SK-N-SH treated with all-trans-retinoic acid at 6 μM for 48 hours (cell line): ENCODE measurements at regions not wholly inside any gene's neighbourhood (a gene's known extent, or its start where the extent isn't known, plus 50 kb on each side); places are given as distances from the start of the nearest gene placed in this dataset.

Source experiments
- ARNTL ChIP-seq: fragments of 450-650 bp; formaldehyde crosslinking; IDR thresholded peaks from 2 replicates; pipeline ENCODE4 v1.5.0; 2020; ENCODE audit warnings: low read depth, mild to moderate bottlenecking, moderate library complexity, borderline replicate concordance
- BACH2 ChIP-seq: fragments of 250-450 bp; sonication (Bioruptor Pico); IDR thresholded peaks from 2 replicates; pipeline ENCODE4 v1.9.0; 2021; ENCODE audit warnings: mild to moderate bottlenecking, borderline replicate concordance
- GLIS3 ChIP-seq: fragments of 250-450 bp; sonication (Bioruptor Pico); IDR thresholded peaks from 2 replicates; pipeline ENCODE4 v1.5.0; 2020; ENCODE audit warnings: mild to moderate bottlenecking, moderate library complexity
- OSR1 ChIP-seq: fragments of 250-450 bp; sonication (Bioruptor Pico); IDR thresholded peaks from 2 replicates; pipeline ENCODE4 v1.8.0; 2022; ENCODE audit warnings: moderate library complexity, mild to moderate bottlenecking, inconsistent platforms
- RARB ChIP-seq: fragments of 250-450 bp; sonication (Bioruptor Pico); IDR thresholded peaks from 2 replicates; pipeline ENCODE4 v1.8.0; 2021; ENCODE audit warnings: mild to moderate bottlenecking, moderate library complexity
- SNAI2 ChIP-seq: fragments of 250-450 bp; sonication (Bioruptor Pico); IDR thresholded peaks from 2 replicates; pipeline ENCODE4 v1.5.0; 2020; ENCODE audit warnings: mild to moderate bottlenecking, moderate library complexity
- ZFP30 ChIP-seq: fragments of 450-650 bp; formaldehyde crosslinking; IDR thresholded peaks from 2 replicates; pipeline ENCODE4 v1.5.0; 2022; ENCODE audit warnings: mild to moderate bottlenecking, moderate library complexity
- ZNF565 ChIP-seq: fragments of 450-650 bp; formaldehyde crosslinking; conservative IDR thresholded peaks from 2 replicates; pipeline ENCODE4 v1.5.0; 2020; ENCODE audit warnings: low read depth, mild to moderate bottlenecking, moderate library complexity
- ZNF8 ChIP-seq: fragments of 450-650 bp; formaldehyde crosslinking; IDR thresholded peaks from 2 replicates; pipeline ENCODE4 v1.5.0; 2020; ENCODE audit warnings: mild to moderate bottlenecking, moderate library complexity
- TF ChIP-seq, protein P1 (sequence below): fragments of 250-450 bp; sonication (Bioruptor Pico); IDR thresholded peaks from 2 replicates; pipeline ENCODE4 v1.8.0; 2021; ENCODE audit warnings: low read depth, mild to moderate bottlenecking, moderate library complexity, borderline replicate concordance
- TF ChIP-seq, protein P2 (sequence below): fragments of 250-450 bp; sonication (Bioruptor Pico); IDR thresholded peaks from 2 replicates; pipeline ENCODE4 v1.5.1; 2020; ENCODE audit warnings: low read depth, mild to moderate bottlenecking, moderate library complexity

DNA sequence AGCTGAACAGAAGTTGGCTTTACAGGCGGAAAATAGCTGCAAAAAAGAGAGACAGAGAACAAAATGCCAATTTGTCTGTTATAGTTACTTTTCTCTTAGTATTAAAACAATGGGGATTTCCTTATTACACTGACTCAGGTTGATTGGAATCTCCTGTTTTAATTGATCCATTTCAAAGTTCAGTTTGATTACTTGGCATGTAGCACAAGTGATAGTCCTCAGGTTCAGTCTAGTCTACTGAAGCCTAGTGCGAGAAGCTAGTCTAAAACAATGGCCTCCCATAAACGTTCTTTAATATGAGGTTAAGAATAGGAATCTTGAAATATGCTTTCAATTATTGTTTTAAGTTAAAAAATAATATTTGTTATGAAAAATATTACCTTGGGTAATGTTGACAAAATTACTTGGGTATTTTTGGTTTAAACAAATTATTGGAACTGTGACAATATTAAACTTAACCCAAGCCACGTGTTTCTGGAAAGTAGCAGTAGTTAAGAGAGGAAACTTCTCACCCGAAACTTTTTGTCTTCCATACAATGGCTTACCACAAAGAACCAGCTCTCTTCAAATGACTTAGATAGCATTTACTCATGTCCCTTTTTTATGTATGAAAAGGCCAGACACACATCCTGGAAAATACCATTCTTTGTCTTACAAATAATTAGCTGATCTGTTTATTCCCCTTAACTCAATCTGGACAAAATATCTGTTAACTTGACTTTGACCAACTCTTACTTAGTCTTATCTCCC is 1326.2 kb upstream of the TMEFF2 start:
- TF ChIP-seq GLIS3 (no peak), ZNF8 (CRISPR knock-in tag) (no peak), BACH2 (CRISPR knock-in tag) (no peak), SNAI2 (CRISPR knock-in tag) (no peak), ZNF565 (CRISPR knock-in tag) (no peak), OSR1 (no peak), ZFP30 (no peak), ARNTL (CRISPR knock-in tag) (no peak), RARB (CRISPR knock-in tag) (no peak)
- TF ChIP-seq, protein P1, sequence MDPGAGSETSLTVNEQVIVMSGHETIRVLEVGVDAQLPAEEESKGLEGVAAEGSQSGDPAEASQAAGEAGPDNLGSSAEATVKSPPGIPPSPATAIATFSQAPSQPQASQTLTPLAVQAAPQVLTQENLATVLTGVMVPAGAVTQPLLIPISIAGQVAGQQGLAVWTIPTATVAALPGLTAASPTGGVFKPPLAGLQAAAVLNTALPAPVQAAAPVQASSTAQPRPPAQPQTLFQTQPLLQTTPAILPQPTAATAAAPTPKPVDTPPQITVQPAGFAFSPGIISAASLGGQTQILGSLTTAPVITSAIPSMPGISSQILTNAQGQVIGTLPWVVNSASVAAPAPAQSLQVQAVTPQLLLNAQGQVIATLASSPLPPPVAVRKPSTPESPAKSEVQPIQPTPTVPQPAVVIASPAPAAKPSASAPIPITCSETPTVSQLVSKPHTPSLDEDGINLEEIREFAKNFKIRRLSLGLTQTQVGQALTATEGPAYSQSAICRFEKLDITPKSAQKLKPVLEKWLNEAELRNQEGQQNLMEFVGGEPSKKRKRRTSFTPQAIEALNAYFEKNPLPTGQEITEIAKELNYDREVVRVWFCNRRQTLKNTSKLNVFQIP (CRISPR knock-in tag), result no peak
- TF ChIP-seq, protein P2, sequence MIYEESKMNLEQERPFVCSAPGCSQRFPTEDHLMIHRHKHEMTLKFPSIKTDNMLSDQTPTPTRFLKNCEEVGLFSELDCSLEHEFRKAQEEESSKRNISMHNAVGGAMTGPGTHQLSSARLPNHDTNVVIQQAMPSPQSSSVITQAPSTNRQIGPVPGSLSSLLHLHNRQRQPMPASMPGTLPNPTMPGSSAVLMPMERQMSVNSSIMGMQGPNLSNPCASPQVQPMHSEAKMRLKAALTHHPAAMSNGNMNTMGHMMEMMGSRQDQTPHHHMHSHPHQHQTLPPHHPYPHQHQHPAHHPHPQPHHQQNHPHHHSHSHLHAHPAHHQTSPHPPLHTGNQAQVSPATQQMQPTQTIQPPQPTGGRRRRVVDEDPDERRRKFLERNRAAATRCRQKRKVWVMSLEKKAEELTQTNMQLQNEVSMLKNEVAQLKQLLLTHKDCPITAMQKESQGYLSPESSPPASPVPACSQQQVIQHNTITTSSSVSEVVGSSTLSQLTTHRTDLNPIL (CRISPR knock-in tag), result no peak
